GM12892 (cell line): ENCODE measurements at regions not wholly inside any gene's neighbourhood (a gene's known extent, or its start where the extent isn't known, plus 50 kb on each side); places are given as distances from the start of the nearest gene placed in this dataset.

Experiments
- POLR2A ChIP-seq: IDR thresholded peaks from 2 replicates; pipeline ENCODE4 v1.6.1; 2011; ENCODE audit warnings: low read depth, low read length, control low read depth
- POLR2AphosphoS5 ChIP-seq: IDR thresholded peaks from 2 replicates; pipeline ENCODE4 v1.6.1; 2011; ENCODE audit warnings: low read depth, low read length, control low read depth
- TAF1 ChIP-seq: IDR thresholded peaks from 2 replicates; pipeline ENCODE4 v1.6.1; 2011; ENCODE audit warnings: low read depth, mild to moderate bottlenecking, control low read depth, low read length, borderline replicate concordance

GRCh38 chr2:156986339-156986988 is 271.0 kb upstream of the GALNT5 start:
- TF ChIP-seq POLR2AphosphoS5 (no peak), POLR2A (no peak), TAF1 (no peak)
